MCF 10A (cell line): ENCODE measurements at regions not wholly inside any gene's neighbourhood (a gene's known extent, or its start where the extent isn't known, plus 50 kb on each side); places are given as distances from the start of the nearest gene placed in this dataset.

Source experiments
- BruUV-seq: library from RNA; stranded (reverse); fragments of 400-500 nt; replicated peaks from 2 replicates; lab custom pipeline; 2021; lab: Mats Ljungman, UMichigan
- CTCF ChIA-PET: fragments of 300-600 bp; sonication (Branson Sonifier 250); formaldehyde crosslinking; extraction: SDS; loops from one replicate; lab custom pipeline; 2021; ENCODE audit warnings: antibody characterized with exemption, inconsistent platforms; lab: Yijun Ruan, JAX
- POLR2A ChIA-PET: fragments of 300-600, 350-650 bp; sonication (Branson Sonifier 250); formaldehyde crosslinking; extraction: SDS; loops from one replicate; lab custom pipeline; 2020; ENCODE audit warnings: antibody characterized with exemption, inconsistent platforms; lab: Yijun Ruan, JAX
- DNase-seq: peaks from one replicate; pipeline ENCODE4 v3.0.0-alpha.2; 2018; ENCODE audit not compliant: unreplicated experiment
- H3K27ac Mint-ChIP-seq: one replicate; pipeline ENCODE4 v1.8.0; 2022; ENCODE audit warnings: mild to moderate bottlenecking, low read depth, mixed read lengths; ENCODE audit not compliant: unreplicated experiment
- H3K27me3 Mint-ChIP-seq: one replicate; pipeline ENCODE4 v1.8.0; 2022; ENCODE audit warnings: mixed read lengths; ENCODE audit not compliant: insufficient read depth, unreplicated experiment
- H3K36me3 Mint-ChIP-seq: one replicate; pipeline ENCODE4 v1.8.0; 2022; ENCODE audit warnings: mild to moderate bottlenecking, moderate library complexity, mixed read lengths; ENCODE audit not compliant: insufficient read depth, unreplicated experiment
- H3K4me1 Mint-ChIP-seq: one replicate; pipeline ENCODE4 v1.8.0; 2022; ENCODE audit warnings: mixed read lengths; ENCODE audit not compliant: insufficient read depth, unreplicated experiment
- H3K4me3 Mint-ChIP-seq: one replicate; pipeline ENCODE4 v1.8.0; 2022; ENCODE audit warnings: mild to moderate bottlenecking, moderate library complexity, mixed read lengths; ENCODE audit not compliant: unreplicated experiment
- H3K9me3 Mint-ChIP-seq: one replicate; pipeline ENCODE4 v1.8.0; 2022; ENCODE audit warnings: mixed read lengths; ENCODE audit not compliant: unreplicated experiment
- intact Hi-C: fragments of 100-400 bp; cut with micrococcal nuclease; formaldehyde crosslinking; loops from 2 replicates; pipeline ENCODE4 v1.14.1; 2022
- TF ChIP-seq, protein P1 (sequence below): fragments of 200-600 bp; IDR thresholded peaks from one replicate; pipeline ENCODE4 v1.8.0; 2022; ENCODE audit warnings: antibody characterized with exemption, mild to moderate bottlenecking; ENCODE audit not compliant: unreplicated experiment

DNA sequence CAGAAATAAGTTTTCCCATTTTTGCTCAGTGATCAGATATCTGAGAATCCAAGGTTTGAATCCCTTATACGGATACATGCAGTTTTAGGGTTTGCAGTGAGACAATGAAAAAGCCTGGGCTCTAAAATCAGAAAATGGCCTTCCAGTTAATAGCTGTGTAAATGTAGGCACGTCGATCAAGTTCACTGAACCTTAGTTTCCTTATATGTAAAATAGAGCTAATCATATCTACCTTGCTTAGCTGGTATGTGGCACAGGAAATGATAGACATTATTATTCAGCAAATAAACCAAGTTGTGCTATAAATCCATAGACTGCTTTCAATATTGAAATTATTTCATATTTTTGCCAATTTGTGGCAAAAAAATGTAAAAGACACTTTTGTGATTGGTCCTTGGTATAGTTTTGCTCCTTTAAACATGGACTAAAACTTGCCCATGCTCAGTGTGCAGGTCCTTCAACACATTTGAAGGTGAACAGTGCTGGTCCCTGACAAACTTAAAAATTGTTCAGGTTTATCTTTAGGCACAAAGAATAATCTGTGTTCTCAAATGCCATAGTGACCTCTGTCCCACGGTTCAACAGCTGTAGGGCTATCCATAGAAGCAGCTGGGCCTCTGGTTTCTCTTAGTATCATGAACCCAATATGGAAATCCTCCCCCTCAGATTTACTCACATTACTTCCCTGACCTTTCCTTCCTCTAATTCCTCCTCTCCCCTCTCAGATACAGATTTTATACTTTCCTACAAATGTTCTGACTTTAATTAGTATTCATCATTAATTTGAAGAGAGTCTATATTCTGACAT is 51.0 kb downstream of the CCDC54 start:
- no peak for DNase-seq
- TF ChIP-seq, protein P1, sequence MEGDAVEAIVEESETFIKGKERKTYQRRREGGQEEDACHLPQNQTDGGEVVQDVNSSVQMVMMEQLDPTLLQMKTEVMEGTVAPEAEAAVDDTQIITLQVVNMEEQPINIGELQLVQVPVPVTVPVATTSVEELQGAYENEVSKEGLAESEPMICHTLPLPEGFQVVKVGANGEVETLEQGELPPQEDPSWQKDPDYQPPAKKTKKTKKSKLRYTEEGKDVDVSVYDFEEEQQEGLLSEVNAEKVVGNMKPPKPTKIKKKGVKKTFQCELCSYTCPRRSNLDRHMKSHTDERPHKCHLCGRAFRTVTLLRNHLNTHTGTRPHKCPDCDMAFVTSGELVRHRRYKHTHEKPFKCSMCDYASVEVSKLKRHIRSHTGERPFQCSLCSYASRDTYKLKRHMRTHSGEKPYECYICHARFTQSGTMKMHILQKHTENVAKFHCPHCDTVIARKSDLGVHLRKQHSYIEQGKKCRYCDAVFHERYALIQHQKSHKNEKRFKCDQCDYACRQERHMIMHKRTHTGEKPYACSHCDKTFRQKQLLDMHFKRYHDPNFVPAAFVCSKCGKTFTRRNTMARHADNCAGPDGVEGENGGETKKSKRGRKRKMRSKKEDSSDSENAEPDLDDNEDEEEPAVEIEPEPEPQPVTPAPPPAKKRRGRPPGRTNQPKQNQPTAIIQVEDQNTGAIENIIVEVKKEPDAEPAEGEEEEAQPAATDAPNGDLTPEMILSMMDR: no peak
- intact Hi-C loops: no loop called here
- no TSS peak for BruUV-seq
- Mint-ChIP-seq H3K4me1 (peaks cover 7% of the 10 kb centered on the region), H3K4me3 (no peak overlapping the region), H3K36me3 (peaks cover 7% of the 10 kb centered on the region), H3K27me3 (no peaks in the 10 kb centered on the region), H3K27ac (no peak overlapping the region), H3K9me3 (no peaks in the 10 kb centered on the region)
- ChIA-PET CTCF (interaction anchor here (0.7 to 6.5 kb wide), 14 partner anchors 7 to 221 kb away, joined by 3 to 85 read pairs (median 6); no protein-coding TSS in a partner anchor), POLR2A (interaction anchor here (1.0 to 4.5 kb wide), 5 partner anchors 94 to 220 kb away, joined by 3 to 25 read pairs (median 4); partner anchors contain the start of gene BBX)

GRCh38 chr3:107429320-107430181 is 52.3 kb downstream of the CCDC54 start:
- POLR2A ChIA-PET: interaction anchor here (0.5 to 4.5 kb wide), 12 partner anchors 66 to 223 kb away, joined by 3 to 25 read pairs (median 4); partner anchors contain the start of gene BBX
- H3K36me3 Mint-ChIP-seq: peaks cover 8% of the 10 kb centered on the region
- H3K27ac Mint-ChIP-seq: no peak overlapping the region

DNA sequence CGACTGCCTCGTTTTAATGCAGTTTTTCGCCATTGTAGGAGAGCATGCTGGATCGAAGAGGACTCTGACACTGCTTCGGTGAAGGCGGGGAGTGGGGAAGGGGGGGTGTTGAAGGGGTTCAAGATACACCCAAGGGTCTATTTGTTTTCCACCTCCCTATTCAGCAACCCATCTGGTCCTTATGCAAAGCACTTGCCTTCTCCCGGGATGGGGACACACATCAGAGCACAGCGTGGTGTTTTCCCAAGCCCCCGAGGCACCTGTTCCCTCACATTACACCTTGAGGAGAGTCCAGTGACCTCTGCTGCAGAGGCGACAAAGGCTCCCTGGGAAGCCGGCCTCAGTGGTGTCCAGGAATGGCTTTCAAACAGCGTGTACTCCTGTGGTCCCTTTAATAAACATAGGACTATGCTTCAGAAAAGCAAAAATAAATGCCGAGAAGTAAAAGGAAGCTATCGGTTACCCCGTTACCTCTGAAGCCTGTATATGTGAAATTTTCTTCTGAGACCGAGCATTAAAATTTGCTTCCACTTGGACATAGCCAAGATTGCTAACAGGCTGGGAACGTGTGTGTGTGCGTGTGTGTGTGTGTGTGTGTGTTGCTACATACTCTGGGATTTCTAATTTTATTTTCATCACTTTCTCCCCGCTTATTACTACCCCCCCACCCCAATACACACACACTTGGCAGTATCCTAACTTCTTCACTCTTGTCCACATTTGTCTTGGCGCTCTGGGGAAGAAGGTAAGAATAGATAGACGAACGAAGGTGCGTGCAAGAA is 53.2 kb downstream of the CCDC54 start:
- ChIA-PET CTCF (interaction anchor here (0.5 to 6.5 kb wide), 31 partner anchors 10 to 557 kb away, joined by 3 to 85 read pairs (median 5); no protein-coding TSS in a partner anchor), POLR2A (interaction anchor here (0.5 to 4.5 kb wide), 19 partner anchors 9 to 224 kb away, joined by 3 to 25 read pairs (median 6); partner anchors contain the start of gene BBX)
- TF ChIP-seq, protein P1: no peak
- H3K27ac Mint-ChIP-seq: no peak overlapping the region
- H3K4me1 Mint-ChIP-seq: peaks cover 7% of the 10 kb centered on the region
- no peaks in the 10 kb centered on the region for H3K27me3 Mint-ChIP-seq
- no peaks in the 10 kb centered on the region for H3K9me3 Mint-ChIP-seq
- H3K36me3 Mint-ChIP-seq: peaks cover 13% of the 10 kb centered on the region
- intact Hi-C loops: loop anchor here (1.0 to 5.0 kb wide), 4 partner anchors 142 to 224 kb away; no protein-coding TSS in a partner anchor
- TSS peak; percentile 69 for BruUV-seq
- H3K4me3 Mint-ChIP-seq: peak overlapping the region; percentile 79
- no peak for DNase-seq

More at GRCh38 chr3:107429320-107430181, 52.3 kb downstream of the CCDC54 start:
- TF ChIP-seq, protein P1: peak; percentile 79
- Mint-ChIP-seq H3K9me3 (no peaks in the 10 kb centered on the region), H3K4me3 (peak overlapping the region; percentile 79), H3K27me3 (no peaks in the 10 kb centered on the region), H3K4me1 (peaks cover 7% of the 10 kb centered on the region)
- CTCF ChIA-PET: interaction anchor here (0.5 to 6.5 kb wide), 34 partner anchors 9 to 1638 kb away, joined by 3 to 85 read pairs (median 4); no protein-coding TSS in a partner anchor
- intact Hi-C loops: loop anchor here (1.0 to 5.0 kb wide), 4 partner anchors 143 to 223 kb away; no protein-coding TSS in a partner anchor
- DNase-seq: peak; percentile 82
- no TSS peak for BruUV-seq
